Suprapubic skin (tissue), 4 donors: ENCODE measurements at regions not wholly inside any gene's neighbourhood (a gene's known extent, or its start where the extent isn't known, plus 50 kb on each side); places are given as distances from the start of the nearest gene placed in this dataset.

Experiments used
- DNase-seq, 2 donors: peaks; one replicate each; pipeline ENCODE4 v3.0.0-alpha.2; 2019; ENCODE audit warnings: low spot score in 2 of 2
- H3K27ac ChIP-seq: fragments of 200-600 bp; sonication (generic); one replicate; pipeline ENCODE4 v1.5.1; 2019
- H3K27me3 ChIP-seq: fragments of 200-600 bp; sonication (generic); one replicate; pipeline ENCODE4 v1.5.1; 2019
- H3K36me3 ChIP-seq: fragments of 200-600 bp; sonication (generic); one replicate; pipeline ENCODE4 v1.5.1; 2019
- H3K4me1 ChIP-seq: fragments of 200-600 bp; sonication (generic); one replicate; pipeline ENCODE4 v1.5.1; 2019
- H3K4me3 ChIP-seq: fragments of 200-600 bp; sonication (generic); one replicate; pipeline ENCODE4 v1.5.1; 2019; ENCODE audit warnings: mild to moderate bottlenecking
- H3K9me3 ChIP-seq: fragments of 200-600 bp; sonication (generic); one replicate; pipeline ENCODE4 v1.5.1; 2019
- EP300 ChIP-seq: sonication (generic); formaldehyde crosslinking; IDR thresholded peaks from one replicate; pipeline ENCODE4 v1.6.1; 2017; ENCODE audit warnings: antibody characterized with exemption
- POLR2A ChIP-seq, 2 donors: fragments of 450-650 bp; IDR thresholded peaks; one replicate each; pipeline ENCODE4 v1.6.1; 2017; ENCODE audit warnings: antibody characterized with exemption in 2 of 2, mild to moderate bottlenecking in 2 of 2, moderate library complexity in 2 of 2
- POLR2AphosphoS5 ChIP-seq, 3 donors: sonication (generic); formaldehyde crosslinking; IDR thresholded peaks; one replicate each; pipeline ENCODE4 v1.6.1; 2017; ENCODE audit warnings: antibody characterized with exemption in 3 of 3
- WGBS: methylation state at CpG from one replicate; pipeline ENCODE4 v1.1.5; 2018; 5-methylcytosine and 5-hydroxymethylcytosine counted together
- TF ChIP-seq, protein P1 (sequence below), 2 donors: fragments of 200-600 bp in 1 of 2; fragments of 450-650 bp in 1 of 2; sonication (generic) in 1 of 2; IDR thresholded peaks; one replicate each; pipeline ENCODE4 v1.5.1; 2016 to 2019; ENCODE audit warnings: antibody characterized with exemption in 2 of 2, mild to moderate bottlenecking in 1 of 2, moderate library complexity in 1 of 2

DNA sequence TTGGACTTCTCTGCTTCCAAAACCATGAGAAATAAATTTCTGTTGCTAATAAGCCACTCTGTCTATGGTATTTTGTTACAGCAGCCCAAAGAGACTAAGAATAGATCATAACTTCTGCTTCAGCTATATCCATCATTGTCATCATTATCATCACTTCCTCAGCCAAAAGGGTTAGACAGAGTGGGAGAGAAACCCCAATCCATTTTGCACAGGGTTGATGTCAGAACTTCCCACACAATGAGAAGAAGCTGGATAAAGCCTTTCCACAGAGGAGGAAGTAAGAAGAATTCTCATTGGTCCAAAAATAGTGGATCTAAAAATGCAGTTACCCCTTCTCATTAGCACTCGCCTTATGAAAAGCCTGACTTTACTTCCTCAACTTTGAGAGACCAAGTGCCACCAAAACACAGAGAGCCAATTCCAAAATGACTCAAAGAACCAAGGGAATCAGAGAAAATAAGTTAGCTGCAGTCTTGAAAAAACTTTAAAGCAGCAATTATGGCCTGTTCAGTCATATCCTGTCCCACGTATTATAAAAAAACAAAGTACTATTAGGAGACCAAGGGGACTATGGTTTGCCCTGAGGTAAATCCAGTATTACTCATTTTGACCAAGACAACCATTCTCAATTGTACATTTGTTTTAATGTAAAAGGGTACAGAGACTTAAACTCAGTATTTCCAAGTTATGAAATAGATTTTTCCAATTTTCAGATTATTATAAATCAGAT, 80.2 kb downstream of the WNT5A start:
- Histone ChIP-seq H3K27ac (no peak overlapping the region), H3K9me3 (peaks cover 3% of the 10 kb centered on the region), H3K27me3 (peaks cover 2% of the 10 kb centered on the region), H3K4me3 (no peak overlapping the region), H3K36me3 (no peaks in the 10 kb centered on the region), H3K4me1 (no peaks in the 10 kb centered on the region)
- 70% methylated on average over 2 of the region's 2 CpGs for WGBS
- TF ChIP-seq POLR2A (IDR thresholded peaks at IDR 0.05) (no peak), EP300 (no peak), POLR2AphosphoS5 (IDR thresholded peaks at IDR 0.05) (no peak)
- TF ChIP-seq, protein P1, sequence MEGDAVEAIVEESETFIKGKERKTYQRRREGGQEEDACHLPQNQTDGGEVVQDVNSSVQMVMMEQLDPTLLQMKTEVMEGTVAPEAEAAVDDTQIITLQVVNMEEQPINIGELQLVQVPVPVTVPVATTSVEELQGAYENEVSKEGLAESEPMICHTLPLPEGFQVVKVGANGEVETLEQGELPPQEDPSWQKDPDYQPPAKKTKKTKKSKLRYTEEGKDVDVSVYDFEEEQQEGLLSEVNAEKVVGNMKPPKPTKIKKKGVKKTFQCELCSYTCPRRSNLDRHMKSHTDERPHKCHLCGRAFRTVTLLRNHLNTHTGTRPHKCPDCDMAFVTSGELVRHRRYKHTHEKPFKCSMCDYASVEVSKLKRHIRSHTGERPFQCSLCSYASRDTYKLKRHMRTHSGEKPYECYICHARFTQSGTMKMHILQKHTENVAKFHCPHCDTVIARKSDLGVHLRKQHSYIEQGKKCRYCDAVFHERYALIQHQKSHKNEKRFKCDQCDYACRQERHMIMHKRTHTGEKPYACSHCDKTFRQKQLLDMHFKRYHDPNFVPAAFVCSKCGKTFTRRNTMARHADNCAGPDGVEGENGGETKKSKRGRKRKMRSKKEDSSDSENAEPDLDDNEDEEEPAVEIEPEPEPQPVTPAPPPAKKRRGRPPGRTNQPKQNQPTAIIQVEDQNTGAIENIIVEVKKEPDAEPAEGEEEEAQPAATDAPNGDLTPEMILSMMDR (IDR thresholded peaks at IDR 0.05), result no peak
- no peak for DNase-seq

DNA sequence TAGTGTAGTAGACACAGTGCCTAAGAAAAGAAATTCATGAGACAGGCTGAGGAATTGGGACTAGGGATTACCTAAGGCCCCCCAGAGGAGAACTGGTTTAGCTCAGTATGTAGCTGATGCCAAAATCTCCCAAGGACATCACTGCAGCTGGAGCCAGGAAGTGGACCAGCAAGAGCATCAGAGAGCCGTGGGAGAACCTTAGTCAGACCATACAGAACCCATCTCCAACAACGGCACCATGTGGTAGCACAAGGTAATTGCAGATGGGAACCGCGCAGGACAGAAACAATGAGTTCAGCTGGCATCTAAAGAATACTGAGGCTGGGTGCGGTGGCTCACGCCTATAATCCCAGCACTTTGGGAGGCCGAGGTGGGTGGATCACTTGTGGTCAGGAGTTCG, 81.7 kb downstream of the WNT5A start:
- Histone ChIP-seq H3K9me3 (peaks cover 3% of the 10 kb centered on the region), H3K4me1 (no peaks in the 10 kb centered on the region), H3K4me3 (no peak overlapping the region), H3K27me3 (peaks cover 2% of the 10 kb centered on the region), H3K27ac (no peak overlapping the region), H3K36me3 (no peaks in the 10 kb centered on the region)
- 54% methylated on average over 8 of the region's 8 CpGs for WGBS
- TF ChIP-seq, protein P1 (IDR thresholded peaks at IDR 0.05), result no peak
- TF ChIP-seq POLR2A (IDR thresholded peaks at IDR 0.05) (no peak), EP300 (no peak), POLR2AphosphoS5 (IDR thresholded peaks at IDR 0.05) (no peak)
- DNase-seq, result no peak

DNA sequence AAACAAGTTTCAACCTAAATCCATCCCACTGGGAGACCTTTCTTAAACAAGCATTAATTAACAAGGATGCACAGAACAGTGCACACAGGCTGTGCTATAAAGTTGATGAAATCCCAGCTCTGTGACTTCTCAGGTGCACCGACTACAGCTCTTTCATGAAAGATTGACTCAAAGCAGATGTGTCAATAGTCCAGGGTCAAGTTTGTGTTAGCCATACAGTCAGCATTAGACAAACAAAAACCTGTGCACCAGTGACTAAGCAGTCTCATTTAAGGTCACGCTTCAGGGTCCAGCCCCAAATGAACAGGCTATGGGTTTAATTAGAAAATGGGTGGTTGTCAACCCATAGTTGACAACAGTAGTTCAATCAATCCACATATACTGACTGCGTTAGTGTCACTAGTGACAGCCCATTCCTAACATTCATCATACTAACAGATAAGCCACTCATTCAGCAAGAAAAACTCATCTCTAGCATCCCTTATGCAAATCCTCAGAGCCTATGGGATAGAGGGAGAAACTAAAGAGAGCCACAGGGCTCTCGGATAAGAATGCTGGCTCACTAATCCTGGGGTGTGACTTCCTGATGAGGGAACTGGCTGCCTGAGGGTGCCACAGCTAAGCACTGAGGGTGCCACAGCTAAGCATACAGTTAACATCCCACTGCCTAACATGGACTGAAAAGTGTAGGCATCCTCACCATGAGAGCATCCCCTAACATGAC, 84.1 kb downstream of the WNT5A start:
- H3K9me3 ChIP-seq, result peaks cover 3% of the 10 kb centered on the region
- 75% methylated on average over 4 of the region's 4 CpGs for WGBS
- DNase-seq, result no peak

DNA sequence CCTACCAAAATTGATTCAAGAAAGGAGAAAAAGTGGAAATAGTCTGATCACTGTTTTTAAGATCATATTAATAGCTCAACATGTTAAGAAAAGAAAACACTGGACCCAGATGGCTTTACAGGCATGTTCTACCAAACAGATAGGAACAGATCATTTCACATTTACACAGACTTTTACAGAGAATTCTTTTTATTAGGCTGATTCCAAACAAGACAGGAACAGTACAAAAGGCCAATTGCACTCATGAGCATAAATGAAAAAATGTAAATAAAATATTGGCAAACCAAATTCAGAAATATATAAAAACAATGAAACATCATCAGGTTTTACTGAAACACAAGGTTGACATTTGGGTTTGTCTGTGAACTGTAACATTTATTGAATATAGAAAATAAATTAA, 106.5 kb downstream of the WNT5A start:
- no peak overlapping the region for H3K27ac ChIP-seq
- peaks cover 6% of the 10 kb centered on the region for H3K27me3 ChIP-seq
- H3K9me3 ChIP-seq, result no peaks in the 10 kb centered on the region
- TF ChIP-seq EP300 (no peak), POLR2AphosphoS5 (IDR thresholded peaks at IDR 0.05) (no peak)
- TF ChIP-seq, protein P1 (IDR thresholded peaks at IDR 0.05), result no peak
- H3K4me3 ChIP-seq, result no peak overlapping the region
- no peaks in the 10 kb centered on the region for H3K36me3 ChIP-seq
- no peak for DNase-seq
- H3K4me1 ChIP-seq, result no peaks in the 10 kb centered on the region

More for the DNA sequence above, 84.1 kb downstream of the WNT5A start:
- no peaks in the 10 kb centered on the region for H3K27me3 ChIP-seq
- no peaks in the 10 kb centered on the region for H3K4me1 ChIP-seq
- H3K4me3 ChIP-seq, result no peak overlapping the region
- TF ChIP-seq POLR2AphosphoS5 (IDR thresholded peaks at IDR 0.05) (no peak), POLR2A (IDR thresholded peaks at IDR 0.05) (no peak), EP300 (no peak)
- TF ChIP-seq, protein P1 (IDR thresholded peaks at IDR 0.05), result no peak
- no peaks in the 10 kb centered on the region for H3K36me3 ChIP-seq
- H3K27ac ChIP-seq, result no peak overlapping the region

DNA sequence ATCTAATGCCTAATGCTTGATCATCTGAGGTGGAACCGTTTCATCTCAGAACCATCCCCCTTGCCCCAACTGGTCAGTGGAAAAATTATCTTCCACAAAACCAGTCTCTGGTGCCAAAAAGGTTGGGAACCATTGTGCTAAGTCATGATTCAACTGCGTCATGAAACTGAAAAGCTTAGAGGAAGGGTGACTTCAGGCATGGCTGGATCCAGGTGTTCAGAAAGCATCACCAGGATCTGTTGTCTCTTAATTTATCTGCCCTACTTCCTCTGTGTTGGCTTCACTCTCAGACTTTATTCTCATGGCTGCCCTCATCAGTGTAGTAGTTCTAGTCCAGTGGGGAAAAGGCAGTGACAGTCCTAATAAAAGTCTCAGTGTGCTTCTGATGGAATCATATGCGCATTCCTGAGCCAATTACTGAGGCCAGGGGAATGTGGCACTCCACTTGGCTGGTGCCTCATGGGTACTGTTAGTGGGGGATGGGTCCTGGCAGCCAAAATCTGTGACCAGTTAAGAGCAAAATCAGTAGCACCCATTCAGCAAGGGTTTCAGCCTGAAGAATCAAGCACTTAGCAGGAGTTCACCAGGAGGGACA, 110.3 kb downstream of the WNT5A start:
- H3K4me3 ChIP-seq, result no peak overlapping the region
- H3K27me3 ChIP-seq, result peaks cover 6% of the 10 kb centered on the region
- no peaks in the 10 kb centered on the region for H3K4me1 ChIP-seq
- TF ChIP-seq EP300, result no peak
- no peak for TF ChIP-seq POLR2AphosphoS5 (IDR thresholded peaks at IDR 0.05)
- TF ChIP-seq POLR2A (IDR thresholded peaks at IDR 0.05), result no peak
- TF ChIP-seq, protein P1 (IDR thresholded peaks at IDR 0.05), result no peak
- H3K9me3 ChIP-seq, result no peaks in the 10 kb centered on the region
- H3K27ac ChIP-seq, result no peak overlapping the region
- 94% methylated on average over 3 of the region's 3 CpGs for WGBS
- no peak for DNase-seq
- H3K36me3 ChIP-seq, result no peaks in the 10 kb centered on the region
